CD14-positive monocyte (primary cell): ENCODE measurements at regions not wholly inside any gene's neighbourhood (a gene's known extent, or its start where the extent isn't known, plus 50 kb on each side); places are given as distances from the start of the nearest gene placed in this dataset.

Experiments
- DNase-seq, 3 donors: peaks; one replicate each; pipeline ENCODE4 v3.0.0-alpha.2; 2011 to 2022
- H2AFZ ChIP-seq: 2 replicates; pipeline ENCODE4 v1.6.0; 2012; ENCODE audit warnings: mild to moderate bottlenecking, low read depth, low read length, inconsistent platforms; ENCODE audit not compliant: insufficient read depth, poor library complexity, severe bottlenecking
- H3K27ac ChIP-seq, 2 donors: 1 replicate in 1 of 2; 2 replicates in 1 of 2; pipeline ENCODE4 v1.5.1; 2012 to 2013; ENCODE audit warnings: low read length in 2 of 2, control low read depth in 1 of 2, inconsistent platforms in 1 of 2, low read depth in 1 of 2, mild to moderate bottlenecking in 1 of 2
- H3K27me3 ChIP-seq, 2 donors: one replicate each; pipeline versions ENCODE4 v1.6.0 to v1.6.1; 2011 to 2013; ENCODE audit warnings: low read length in 2 of 2; ENCODE audit not compliant: control insufficient read depth in 2 of 2, insufficient read depth in 2 of 2
- H3K36me3 ChIP-seq, 2 donors: replicated peaks in 1 of 2; 1 replicate in 1 of 2; 2 replicates in 1 of 2; pipeline versions ENCODE4 v1.5.1 to v1.6.1; 2012 to 2013; ENCODE audit warnings: low read length in 2 of 2, control low read depth in 1 of 2, inconsistent platforms in 1 of 2, mild to moderate bottlenecking in 1 of 2; ENCODE audit not compliant: insufficient read depth in 2 of 2, control insufficient read depth in 1 of 2
- H3K4me1 ChIP-seq, 2 donors: 1 replicate in 1 of 2; 2 replicates in 1 of 2; pipeline versions ENCODE4 v1.5.1 to v1.6.1; 2012 to 2013; ENCODE audit warnings: low read length in 2 of 2, control low read depth in 1 of 2, inconsistent platforms in 1 of 2, mild to moderate bottlenecking in 1 of 2, moderate library complexity in 1 of 2; ENCODE audit not compliant: insufficient read depth in 2 of 2, control insufficient read depth in 1 of 2
- H3K4me2 ChIP-seq: replicated peaks from 2 replicates; pipeline ENCODE3; 2012; ENCODE audit warnings: low read length, moderate library complexity, mild to moderate bottlenecking; ENCODE audit not compliant: poor library complexity, severe bottlenecking; ENCODE audit errors: extremely low read depth
- H3K4me3 ChIP-seq, 3 experiments: fragments of 200-600 bp in 1 of 3; sonication (generic) in 1 of 3; replicated peaks in 1 of 3; 1 replicate in 2 of 3; 2 replicates in 1 of 3; pipeline ENCODE4 v1.5.1; 2011 to 2013; ENCODE audit warnings: low read length in 3 of 3, mild to moderate bottlenecking in 3 of 3, control low read depth in 2 of 3, low read depth in 2 of 3, inconsistent platforms in 1 of 3, moderate library complexity in 1 of 3
- H3K79me2 ChIP-seq: 2 replicates; pipeline ENCODE4 v1.6.0; 2012; ENCODE audit warnings: mild to moderate bottlenecking, control low read depth, inconsistent platforms, low read length, moderate library complexity; ENCODE audit not compliant: insufficient read depth
- H3K9ac ChIP-seq: 2 replicates; pipeline ENCODE4 v1.6.0; 2017; ENCODE audit warnings: low read length, mild to moderate bottlenecking; ENCODE audit not compliant: insufficient read depth, poor library complexity, severe bottlenecking
- H3K9me3 ChIP-seq, 2 donors: replicated peaks in 1 of 2; 1 replicate in 1 of 2; 2 replicates in 1 of 2; pipeline versions ENCODE4 v1.5.1 to v1.6.1; 2012 to 2013; ENCODE audit warnings: low read length in 2 of 2, control low read depth in 1 of 2; ENCODE audit not compliant: control insufficient read depth in 1 of 2, insufficient read depth in 1 of 2
- H4K20me1 ChIP-seq: 2 replicates; pipeline ENCODE4 v1.6.0; 2012; ENCODE audit warnings: mild to moderate bottlenecking, low read length, control low read depth, moderate library complexity; ENCODE audit not compliant: insufficient read depth
- H3K27ac Mint-ChIP-seq, 7 donors: one replicate each; pipeline ENCODE4 v1.8.0; 2020; ENCODE audit warnings: mild to moderate bottlenecking in 7 of 7, mixed read lengths in 7 of 7, moderate library complexity in 6 of 7, inconsistent platforms in 2 of 7
- H3K27me3 Mint-ChIP-seq, 3 donors: one replicate each; pipeline ENCODE4 v1.8.0; 2021 to 2022; ENCODE audit warnings: low read depth in 3 of 3, mild to moderate bottlenecking in 3 of 3, mixed read lengths in 3 of 3, moderate library complexity in 3 of 3, inconsistent platforms in 1 of 3
- H3K36me3 Mint-ChIP-seq, 2 donors: one replicate each; pipeline ENCODE4 v1.8.0; 2020; ENCODE audit warnings: mixed read lengths in 2 of 2, inconsistent platforms in 1 of 2, mild to moderate bottlenecking in 1 of 2
- H3K4me1 Mint-ChIP-seq: one replicate; pipeline ENCODE4 v1.8.0; 2020; ENCODE audit warnings: mild to moderate bottlenecking, mixed read lengths
- H3K4me3 Mint-ChIP-seq, 2 donors: one replicate each; pipeline ENCODE4 v1.8.0; 2020; ENCODE audit warnings: mild to moderate bottlenecking in 2 of 2, mixed read lengths in 2 of 2, moderate library complexity in 1 of 2
- H3K9me3 Mint-ChIP-seq, 7 donors: one replicate each; pipeline ENCODE4 v1.8.0; 2020 to 2022; ENCODE audit warnings: mixed read lengths in 7 of 7, mild to moderate bottlenecking in 6 of 7, moderate library complexity in 6 of 7, inconsistent platforms in 2 of 7
- WGBS: methylation state at CpG from one replicate; pipeline ENCODE4 v1.1.5; 2013; ENCODE audit warnings: missing lambda C conversion rate; ENCODE audit not compliant: insufficient coverage; 5-methylcytosine and 5-hydroxymethylcytosine counted together
- intact Hi-C, 2 donors: fragments of 100-400 bp; cut with micrococcal nuclease; formaldehyde crosslinking; loops; one replicate each; pipeline versions ENCODE4 v1.15.0 to v1.15.1; 2023
- TF ChIP-seq, protein P1 (sequence below): fragments of 200-600 bp; IDR thresholded peaks from one replicate; pipeline ENCODE4 v1.8.0; 2022; ENCODE audit warnings: antibody characterized with exemption, mild to moderate bottlenecking

DNA sequence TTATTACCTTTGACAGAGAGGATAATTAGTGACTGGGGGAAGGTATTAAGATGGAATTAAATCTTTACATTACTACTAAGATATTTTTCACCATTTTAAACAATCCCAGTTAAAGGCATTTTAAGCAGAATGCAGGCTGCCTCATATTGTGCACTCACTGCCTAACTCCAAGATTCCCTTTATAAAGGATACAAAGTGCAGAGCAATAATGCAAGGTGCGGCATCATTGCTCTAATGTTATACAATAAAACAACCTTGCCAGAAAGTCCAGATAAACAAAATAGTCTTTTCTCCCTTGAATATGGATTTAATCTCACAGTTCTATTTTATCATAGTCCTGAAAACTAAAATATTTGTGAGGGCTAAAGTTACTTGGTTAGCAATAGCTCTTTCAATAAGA, 1031.6 kb upstream of the SEMA6D start:
- Histone ChIP-seq H3K9ac (no peak overlapping the region), H3K4me3 (no peak overlapping the region), H2AFZ (no peak overlapping the region), H3K27ac (no peak overlapping the region), H3K4me1 (no peaks in the 10 kb centered on the region), H4K20me1 (no peaks in the 10 kb centered on the region), H3K4me2 (no peak overlapping the region), H3K27me3 (no peaks in the 10 kb centered on the region), H3K36me3 (no peaks in the 10 kb centered on the region), H3K9me3 (no peaks in the 10 kb centered on the region), H3K79me2 (no peaks in the 10 kb centered on the region)
- TF ChIP-seq, protein P1, sequence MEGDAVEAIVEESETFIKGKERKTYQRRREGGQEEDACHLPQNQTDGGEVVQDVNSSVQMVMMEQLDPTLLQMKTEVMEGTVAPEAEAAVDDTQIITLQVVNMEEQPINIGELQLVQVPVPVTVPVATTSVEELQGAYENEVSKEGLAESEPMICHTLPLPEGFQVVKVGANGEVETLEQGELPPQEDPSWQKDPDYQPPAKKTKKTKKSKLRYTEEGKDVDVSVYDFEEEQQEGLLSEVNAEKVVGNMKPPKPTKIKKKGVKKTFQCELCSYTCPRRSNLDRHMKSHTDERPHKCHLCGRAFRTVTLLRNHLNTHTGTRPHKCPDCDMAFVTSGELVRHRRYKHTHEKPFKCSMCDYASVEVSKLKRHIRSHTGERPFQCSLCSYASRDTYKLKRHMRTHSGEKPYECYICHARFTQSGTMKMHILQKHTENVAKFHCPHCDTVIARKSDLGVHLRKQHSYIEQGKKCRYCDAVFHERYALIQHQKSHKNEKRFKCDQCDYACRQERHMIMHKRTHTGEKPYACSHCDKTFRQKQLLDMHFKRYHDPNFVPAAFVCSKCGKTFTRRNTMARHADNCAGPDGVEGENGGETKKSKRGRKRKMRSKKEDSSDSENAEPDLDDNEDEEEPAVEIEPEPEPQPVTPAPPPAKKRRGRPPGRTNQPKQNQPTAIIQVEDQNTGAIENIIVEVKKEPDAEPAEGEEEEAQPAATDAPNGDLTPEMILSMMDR = no peak
- DNase-seq = no peak
- WGBS = no CpG with 5 or more reads among the region's 1 CpG
- Mint-ChIP-seq H3K4me3 (no peak overlapping the region), H3K36me3 (no peaks in the 10 kb centered on the region), H3K4me1 (no peaks in the 10 kb centered on the region), H3K27me3 (peaks cover 0 to 1% (median 0%) of the 10 kb centered on the region in 3 donors), H3K9me3 (peaks cover 0 to 9% (median 2%) of the 10 kb centered on the region in 7 donors), H3K27ac (no peak overlapping the region)
- intact Hi-C loops = no loop called here

DNA sequence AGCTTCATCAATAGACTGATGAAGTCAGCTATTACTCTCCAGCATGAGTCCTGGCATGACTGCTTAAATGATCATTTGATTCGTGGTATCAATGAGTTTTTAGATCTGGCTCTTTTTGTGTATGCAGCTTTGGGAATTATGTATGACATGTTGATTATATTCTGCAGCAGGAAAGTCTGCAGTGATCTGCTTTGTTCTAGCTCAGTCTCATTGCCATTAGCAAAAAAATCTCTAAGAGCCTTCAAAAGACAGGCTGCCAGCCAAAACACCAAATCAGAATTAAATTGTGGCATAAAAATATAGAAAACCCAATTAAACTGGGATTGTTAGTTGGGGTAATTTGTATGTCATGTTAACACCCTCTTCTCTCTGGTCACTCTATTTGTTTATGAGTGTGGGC, 1021.0 kb upstream of the SEMA6D start:
- Mint-ChIP-seq H3K27ac (no peak overlapping the region), H3K36me3 (no peaks in the 10 kb centered on the region), H3K4me1 (no peaks in the 10 kb centered on the region), H3K9me3 (peaks cover 0 to 6% (median 4%) of the 10 kb centered on the region in 7 donors), H3K4me3 (no peak overlapping the region), H3K27me3 (no peaks in the 10 kb centered on the region)
- Histone ChIP-seq H3K9ac (no peak overlapping the region), H3K79me2 (no peaks in the 10 kb centered on the region), H3K9me3 (peaks cover 0 to 5% of the 10 kb centered on the region in 2 donors), H3K4me2 (no peak overlapping the region), H4K20me1 (no peaks in the 10 kb centered on the region), H3K27ac (no peak overlapping the region), H3K4me3 (no peak overlapping the region), H2AFZ (no peak overlapping the region), H3K4me1 (no peaks in the 10 kb centered on the region), H3K27me3 (no peaks in the 10 kb centered on the region), H3K36me3 (no peaks in the 10 kb centered on the region)
- 50% methylated on average over 1 of the region's 1 CpG for WGBS
- intact Hi-C loops = no loop called here
- TF ChIP-seq, protein P1 = no peak
- DNase-seq = no peak
